LNCaP clone FGC (cell line): ENCODE measurements at regions not wholly inside any gene's neighbourhood (a gene's known extent, or its start where the extent isn't known, plus 50 kb on each side); places are given as distances from the start of the nearest gene placed in this dataset.
A peak's percentile ranks its signal among the peaks of the same experiment; 100 is the strongest.

Experiments
- DNase-seq: peaks from one replicate; pipeline ENCODE4 v3.0.0-alpha.2; 2011; ENCODE audit warnings: low read depth
- H3K4me3 ChIP-seq: 2 replicates; pipeline ENCODE4 v1.5.1; 2011; ENCODE audit warnings: mild to moderate bottlenecking, low read depth, low read length, control low read depth
- TF ChIP-seq, protein P1 (sequence below): IDR thresholded peaks from 2 replicates; pipeline ENCODE4 v1.5.1; 2012; ENCODE audit warnings: mild to moderate bottlenecking; ENCODE audit not compliant: control insufficient read depth, insufficient read depth; ENCODE audit errors: extremely low read depth

DNA sequence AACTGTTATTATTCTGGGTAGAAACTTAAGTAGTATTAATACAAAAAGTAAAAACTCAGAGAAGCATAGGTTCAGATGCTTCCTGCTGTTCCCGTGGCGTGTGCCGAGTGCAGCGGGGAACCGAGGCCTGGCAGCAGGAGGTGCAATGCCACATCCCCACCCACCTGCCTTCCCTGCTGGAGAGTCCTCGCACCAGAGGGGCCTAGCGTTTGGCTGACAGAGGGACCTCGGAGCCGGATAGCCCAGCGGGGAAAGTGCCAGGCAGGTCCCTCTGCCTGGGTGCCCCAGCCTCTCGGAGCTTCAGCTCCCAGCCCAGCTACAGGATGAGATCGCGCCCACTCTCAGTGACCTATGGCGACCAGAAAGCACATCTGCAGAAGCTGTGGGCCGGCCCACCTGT is 169.6 kb upstream of the GSE1 start:
- no peak for DNase-seq
- H3K4me3 ChIP-seq = no peak overlapping the region
- TF ChIP-seq, protein P1, sequence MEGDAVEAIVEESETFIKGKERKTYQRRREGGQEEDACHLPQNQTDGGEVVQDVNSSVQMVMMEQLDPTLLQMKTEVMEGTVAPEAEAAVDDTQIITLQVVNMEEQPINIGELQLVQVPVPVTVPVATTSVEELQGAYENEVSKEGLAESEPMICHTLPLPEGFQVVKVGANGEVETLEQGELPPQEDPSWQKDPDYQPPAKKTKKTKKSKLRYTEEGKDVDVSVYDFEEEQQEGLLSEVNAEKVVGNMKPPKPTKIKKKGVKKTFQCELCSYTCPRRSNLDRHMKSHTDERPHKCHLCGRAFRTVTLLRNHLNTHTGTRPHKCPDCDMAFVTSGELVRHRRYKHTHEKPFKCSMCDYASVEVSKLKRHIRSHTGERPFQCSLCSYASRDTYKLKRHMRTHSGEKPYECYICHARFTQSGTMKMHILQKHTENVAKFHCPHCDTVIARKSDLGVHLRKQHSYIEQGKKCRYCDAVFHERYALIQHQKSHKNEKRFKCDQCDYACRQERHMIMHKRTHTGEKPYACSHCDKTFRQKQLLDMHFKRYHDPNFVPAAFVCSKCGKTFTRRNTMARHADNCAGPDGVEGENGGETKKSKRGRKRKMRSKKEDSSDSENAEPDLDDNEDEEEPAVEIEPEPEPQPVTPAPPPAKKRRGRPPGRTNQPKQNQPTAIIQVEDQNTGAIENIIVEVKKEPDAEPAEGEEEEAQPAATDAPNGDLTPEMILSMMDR = no peak

GRCh38 chr16:85445064-85445778 is 167.9 kb upstream of the GSE1 start:
- DNase-seq = no peak
- TF ChIP-seq, protein P1 = peak; percentile 15; the same call in 1 of the 2 replicates
- no peak overlapping the region for H3K4me3 ChIP-seq

DNA sequence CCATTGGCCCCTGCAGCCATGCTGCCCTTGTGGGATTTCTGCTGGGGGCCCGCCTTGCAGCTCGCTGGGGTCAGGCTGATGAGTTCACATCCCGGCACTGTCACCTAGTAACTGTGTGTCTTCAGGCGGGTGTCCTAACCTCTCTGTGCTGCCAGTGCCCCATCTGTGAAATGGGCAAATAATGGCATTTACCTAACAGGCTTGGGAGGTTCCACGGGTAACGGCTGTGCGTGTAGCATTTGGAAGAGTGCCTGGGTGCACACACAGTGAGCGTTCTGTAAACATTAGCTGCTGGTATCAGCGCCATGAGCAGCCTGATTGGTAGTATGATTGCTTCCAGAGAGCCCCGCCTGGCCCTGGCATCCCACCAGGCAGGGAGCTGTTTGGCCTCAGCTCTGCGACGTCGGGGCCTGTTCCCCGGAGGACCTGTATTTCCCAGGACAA is 167.3 kb upstream of the GSE1 start:
- no peak overlapping the region for H3K4me3 ChIP-seq
- peak; percentile 63 for DNase-seq
- TF ChIP-seq, protein P1 = no peak

DNA sequence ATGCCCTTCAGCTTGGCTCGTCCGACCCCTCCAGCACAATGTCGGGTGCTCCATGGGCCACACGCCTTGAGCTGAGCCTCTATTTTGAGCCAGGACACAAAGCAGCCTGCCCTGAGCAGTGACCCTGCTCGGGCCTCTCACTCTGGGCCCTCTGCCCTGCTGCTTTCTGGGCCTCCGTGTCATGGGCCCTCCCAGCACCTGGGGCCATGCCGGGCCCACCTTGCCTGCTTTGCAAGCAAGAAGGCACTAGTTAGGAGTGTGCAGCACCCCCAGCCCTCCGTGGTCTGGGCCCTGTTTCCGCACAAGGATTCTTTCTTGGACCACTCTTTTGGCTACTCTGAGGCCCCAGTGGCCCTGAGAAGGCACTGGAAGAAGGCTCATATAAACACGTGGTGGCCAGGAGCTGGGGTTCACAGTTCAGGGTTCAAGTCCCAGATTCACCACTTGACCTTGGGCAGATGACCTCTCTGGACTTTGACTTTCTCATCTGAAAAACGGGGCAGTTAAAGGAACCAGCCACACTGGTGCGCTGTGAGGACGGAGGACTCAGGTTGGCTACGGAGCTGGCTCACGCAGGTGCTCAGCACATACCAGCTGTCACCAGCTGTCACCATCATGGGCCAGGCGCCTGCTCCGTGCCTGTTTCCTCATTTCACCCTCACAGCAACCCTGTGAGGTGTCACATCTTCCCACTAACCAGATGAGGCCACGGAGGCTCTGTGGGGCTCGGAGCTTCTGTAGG is 166.0 kb upstream of the GSE1 start:
- TF ChIP-seq, protein P1 = no peak
- H3K4me3 ChIP-seq = no peak overlapping the region
- DNase-seq = no peak

- TF ChIP-seq, protein P1 = no peak
- no peak overlapping the region for H3K4me3 ChIP-seq
- no peak for DNase-seq
These were observed 165.3 kb upstream of the GSE1 start for GRCh38 chr16:85447693-85448313.

DNA sequence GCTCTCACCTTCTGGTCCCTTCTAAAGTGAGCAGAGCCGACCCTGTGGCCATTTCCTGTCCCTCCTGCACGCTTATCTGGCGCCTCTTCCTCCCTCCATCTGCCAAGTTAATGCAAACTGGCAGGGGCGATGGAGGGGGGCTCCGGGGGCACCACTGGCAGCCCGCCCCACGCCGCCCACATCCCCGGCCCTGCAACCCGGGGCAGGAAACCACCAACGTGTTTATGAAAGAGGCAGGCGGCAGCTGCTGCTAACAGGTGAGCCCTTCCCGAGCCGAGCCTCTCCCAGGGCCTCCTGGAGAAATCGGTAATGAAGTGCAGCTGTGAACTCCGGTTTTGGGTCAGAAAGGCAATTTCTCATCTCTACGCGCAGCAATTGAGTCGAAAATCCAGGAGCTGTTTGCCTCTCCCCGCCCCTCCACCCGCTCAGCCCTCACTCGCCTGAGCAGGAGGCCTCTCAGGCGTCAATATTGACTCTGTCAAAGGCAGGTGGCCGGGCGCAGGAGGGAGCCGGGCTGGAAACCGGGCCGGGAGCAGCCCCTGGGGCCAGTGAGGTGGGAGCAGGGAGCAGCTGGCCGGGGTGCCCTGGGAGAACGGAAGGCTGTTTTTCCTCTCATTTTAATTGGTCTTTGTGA is 164.4 kb upstream of the GSE1 start:
- H3K4me3 ChIP-seq = no peak overlapping the region
- no peak for DNase-seq
- TF ChIP-seq, protein P1 = no peak
